Ovary (tissue), 7 donors: ENCODE measurements at regions not wholly inside any gene's neighbourhood (a gene's known extent, or its start where the extent isn't known, plus 50 kb on each side); places are given as distances from the start of the nearest gene placed in this dataset.

Experiments
- DNase-seq, 5 donors: peaks; one replicate each; pipeline ENCODE4 v3.0.0-alpha.2; 2019 to 2020
- H3K27ac ChIP-seq, 2 donors: fragments of 200-600 bp; one replicate each; pipeline versions ENCODE4 v1.5.1 to v1.8.0; 2019 to 2022
- H3K27me3 ChIP-seq: fragments of 200-600 bp; one replicate; pipeline ENCODE4 v1.8.0; 2022
- H3K36me3 ChIP-seq: fragments of 200-600 bp; sonication (generic); one replicate; pipeline ENCODE4 v1.5.1; 2019
- H3K4me1 ChIP-seq: one replicate; pipeline ENCODE4 v1.8.1; 2013; ENCODE audit warnings: mild to moderate bottlenecking, moderate library complexity; ENCODE audit not compliant: insufficient read depth
- H3K4me3 ChIP-seq: fragments of 200-600 bp; sonication (generic); one replicate; pipeline ENCODE4 v1.5.1; 2017
- H3K9me3 ChIP-seq, 2 donors: fragments of 200-600 bp in 1 of 2; sonication (generic) in 1 of 2; one replicate each; pipeline versions ENCODE4 v1.5.1 to v1.8.1; 2013 to 2019; ENCODE audit warnings: mild to moderate bottlenecking in 1 of 2, moderate library complexity in 1 of 2
- CTCF ChIP-seq, 3 donors: fragments of 450-650 bp in 2 of 3; fragments of 200-600 bp in 1 of 3; IDR thresholded peaks; one replicate each; pipeline versions ENCODE4 v1.5.1 to v1.8.0; 2016 to 2022; ENCODE audit warnings: antibody characterized with exemption in 3 of 3, mild to moderate bottlenecking in 1 of 3
- EP300 ChIP-seq: sonication (generic); formaldehyde crosslinking; IDR thresholded peaks from one replicate; pipeline ENCODE4 v1.6.1; 2017; ENCODE audit warnings: antibody characterized with exemption
- POLR2A ChIP-seq: fragments of 450-650 bp; IDR thresholded peaks from one replicate; pipeline ENCODE4 v1.6.1; 2017; ENCODE audit warnings: antibody characterized with exemption, mild to moderate bottlenecking, moderate library complexity
- WGBS, 3 donors: extraction: QIAGEN DNeasy Blood & Tissue Kit in 1 of 3; methylation state at CpG; one replicate each; pipeline versions ENCODE4 v1.1.5 to v1.1.7; 2013 to 2017; 5-methylcytosine and 5-hydroxymethylcytosine counted together
- intact Hi-C, 4 donors: fragments of 100-400 bp; cut with DNase I; formaldehyde crosslinking; loops; one replicate each; pipeline versions ENCODE4 v1.11.0 to v1.15.1; 2022 to 2023
- donor health status: DM: no; HTN: no; CAD: no; lungs with moderate emphysema.
- donor health status: DM: no; HTN: no; CAD: no.
- donor health status: Bipolar disorder and iron deficiency.
- donor health status: DM: no; HTN: no; CAD: no.
- donor health status: DM: yes; HTN: yes; CAD: no.

GRCh38 chr4:14065406-14065805 is 437.9 kb upstream of the BOD1L1 start:
- no peak for TF ChIP-seq CTCF (IDR thresholded peaks at IDR 0.05)
- TF ChIP-seq EP300: no peak
- no peak for TF ChIP-seq POLR2A
- Histone ChIP-seq H3K27me3 (no peaks in the 10 kb centered on the region), H3K36me3 (no peaks in the 10 kb centered on the region), H3K4me3 (no peak overlapping the region), H3K4me1 (no peaks in the 10 kb centered on the region), H3K27ac (no peak overlapping the region), H3K9me3 (no peaks in the 10 kb centered on the region)
- 86 to 92% (median 91%) methylated on average over 5 of the region's 5 CpGs for WGBS, 3 donors
- DNase-seq: no peak
- intact Hi-C loops: no loop called here

GRCh38 chr4:14066979-14067378 is 439.5 kb upstream of the BOD1L1 start:
- no peaks in the 10 kb centered on the region for H3K9me3 ChIP-seq
- WGBS, 3 donors: 73 to 79% (median 79%) methylated on average over 1 of the region's 1 CpG
- H3K36me3 ChIP-seq: no peaks in the 10 kb centered on the region
- no peak for TF ChIP-seq EP300
- no peak for TF ChIP-seq CTCF (IDR thresholded peaks at IDR 0.05)
- no peak for TF ChIP-seq POLR2A
- no peaks in the 10 kb centered on the region for H3K27me3 ChIP-seq
- H3K4me3 ChIP-seq: no peak overlapping the region
- DNase-seq: no peak
- H3K27ac ChIP-seq: no peak overlapping the region
- intact Hi-C loops: loop anchor here in 1 of 4 donors (1.0 kb wide), 1 partner anchor 29 kb away; no protein-coding TSS in a partner anchor
- no peaks in the 10 kb centered on the region for H3K4me1 ChIP-seq

GRCh38 chr4:14069886-14070285 is 442.4 kb upstream of the BOD1L1 start:
- Histone ChIP-seq H3K9me3 (no peaks in the 10 kb centered on the region), H3K36me3 (no peaks in the 10 kb centered on the region), H3K27me3 (no peaks in the 10 kb centered on the region), H3K27ac (no peak overlapping the region), H3K4me3 (no peak overlapping the region), H3K4me1 (no peaks in the 10 kb centered on the region)
- intact Hi-C loops: no loop called here
- 13 to 30% (median 13%) methylated on average over 4 of the region's 4 CpGs for WGBS, 3 donors
- TF ChIP-seq POLR2A (no peak), EP300 (no peak), CTCF (IDR thresholded peaks at IDR 0.05) (no peak)
- DNase-seq: no peak

GRCh38 chr4:14070289-14070880 is 442.9 kb upstream of the BOD1L1 start:
- Histone ChIP-seq H3K27me3 (no peaks in the 10 kb centered on the region), H3K4me1 (no peaks in the 10 kb centered on the region), H3K36me3 (no peaks in the 10 kb centered on the region), H3K9me3 (no peaks in the 10 kb centered on the region), H3K4me3 (no peak overlapping the region), H3K27ac (no peak overlapping the region)
- intact Hi-C loops: no loop called here
- no peak for DNase-seq
- 16 to 40% (median 21%) methylated on average over 5 of the region's 5 CpGs for WGBS, 3 donors
- TF ChIP-seq POLR2A (no peak), EP300 (no peak), CTCF (IDR thresholded peaks at IDR 0.05) (no peak)
